GM19023 (cell line): ENCODE measurements at regions not wholly inside any gene's neighbourhood (a gene's known extent, or its start where the extent isn't known, plus 50 kb on each side); places are given as distances from the start of the nearest gene placed in this dataset.
"Not testable (repeated sequence)": the region's sequence is repeated elsewhere in the genome, so short reads cannot be mapped to it uniquely, and the experiment has no call there.

Source experiments
- ATAC-seq: cut with Tn5 transposase; IDR thresholded peaks from one replicate; pipeline ENCODE4 v1.9.1; 2021; ENCODE audit warnings: mild to moderate bottlenecking, moderate library complexity; ENCODE audit not compliant: unreplicated experiment

GRCh38 chr3:157859541-157859940, 246.7 kb downstream of the SHOX2 start:
- ATAC-seq = no peak

DNA sequence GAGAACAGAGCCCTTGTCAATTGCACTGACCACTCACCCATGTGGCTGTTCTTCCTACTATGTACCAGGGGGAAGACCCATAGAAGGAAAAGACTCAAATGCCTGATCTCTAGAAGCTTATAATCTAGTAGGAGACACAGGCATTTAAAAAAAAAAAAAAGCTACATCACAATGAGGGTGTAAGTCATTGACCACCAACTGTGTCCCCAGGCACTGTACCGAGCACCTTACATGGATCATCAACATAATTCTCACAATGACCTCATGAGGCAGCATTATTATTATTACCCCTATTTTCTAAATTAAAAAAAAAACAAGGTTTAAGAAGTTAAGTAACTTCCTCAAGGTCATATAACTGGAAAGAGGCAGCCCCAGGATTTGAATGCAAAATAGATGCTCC, 247.4 kb downstream of the SHOX2 start:
- ATAC-seq = no peak

- no peak for ATAC-seq
Observed at GRCh38 chr3:157857440-157857839, 248.8 kb downstream of the SHOX2 start.

DNA sequence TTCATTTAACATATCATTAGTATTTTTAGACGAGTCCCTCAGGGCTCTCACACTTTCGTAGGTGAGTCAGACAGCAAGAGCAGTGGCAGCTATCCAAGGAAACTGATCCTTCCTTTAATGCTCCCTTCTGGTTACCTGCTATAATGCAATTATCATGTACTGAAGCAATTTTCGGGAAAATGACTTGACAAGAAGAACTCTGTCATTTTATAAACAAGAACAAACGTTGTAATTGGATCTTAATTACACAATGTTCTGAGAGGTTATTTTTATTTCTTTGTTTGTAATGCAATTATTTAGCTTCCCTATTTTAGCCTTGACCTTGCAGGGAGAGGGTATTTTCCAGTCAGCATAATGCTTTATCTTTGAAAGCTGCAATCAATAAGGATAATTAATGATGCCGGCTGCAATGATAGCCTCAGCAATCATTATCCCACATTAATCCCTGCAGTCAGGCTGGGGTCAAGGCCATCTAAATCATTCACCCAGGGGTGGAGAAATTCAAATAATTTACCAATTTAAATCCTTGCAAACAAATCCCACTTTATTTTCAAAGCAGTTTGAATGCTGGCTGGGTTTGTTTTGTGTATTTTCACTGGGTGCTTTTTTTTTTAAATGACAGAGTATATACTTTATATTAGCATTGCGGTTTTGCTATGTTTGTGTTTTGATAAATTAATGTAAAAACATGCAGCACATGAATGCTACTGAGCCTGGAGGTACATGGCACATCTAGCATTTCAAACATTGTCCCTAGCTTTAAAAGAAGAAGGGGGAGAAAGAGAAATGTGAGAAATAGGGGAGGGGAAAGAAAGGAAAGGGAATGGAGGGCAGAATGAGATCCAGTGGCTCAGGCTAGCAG, 249.9 kb downstream of the SHOX2 start:
- ATAC-seq = no peak

- not testable (repeated sequence) for ATAC-seq
Observed at GRCh38 chr3:157845839-157846238, 260.4 kb downstream of the SHOX2 start.

- ATAC-seq = no peak
Observed at GRCh38 chr3:157844800-157845565, 261.2 kb downstream of the SHOX2 start.

- no peak for ATAC-seq
Observed at GRCh38 chr3:157844216-157844615, 262.0 kb downstream of the SHOX2 start.

DNA sequence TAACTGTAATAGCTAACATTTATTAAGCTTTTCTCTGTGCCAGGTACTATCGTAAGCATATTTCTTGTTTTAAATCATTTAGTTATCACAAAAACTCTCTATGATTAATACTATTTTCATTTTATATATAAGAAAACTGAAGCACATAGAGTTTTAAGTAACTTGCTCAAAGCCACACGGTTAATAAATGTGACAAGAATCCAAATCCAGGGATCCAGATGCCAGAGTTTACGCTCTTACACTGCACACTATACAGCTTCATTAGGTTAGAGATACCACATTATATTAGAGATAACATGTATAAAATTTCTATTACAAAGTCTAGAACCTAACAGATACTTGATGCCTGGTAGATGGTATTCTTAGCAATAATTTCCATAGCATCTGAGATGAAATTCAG, 265.2 kb downstream of the SHOX2 start:
- ATAC-seq = no peak

- no peak for ATAC-seq
Observed at GRCh38 chr3:157840564-157840963, 265.7 kb downstream of the SHOX2 start.

DNA sequence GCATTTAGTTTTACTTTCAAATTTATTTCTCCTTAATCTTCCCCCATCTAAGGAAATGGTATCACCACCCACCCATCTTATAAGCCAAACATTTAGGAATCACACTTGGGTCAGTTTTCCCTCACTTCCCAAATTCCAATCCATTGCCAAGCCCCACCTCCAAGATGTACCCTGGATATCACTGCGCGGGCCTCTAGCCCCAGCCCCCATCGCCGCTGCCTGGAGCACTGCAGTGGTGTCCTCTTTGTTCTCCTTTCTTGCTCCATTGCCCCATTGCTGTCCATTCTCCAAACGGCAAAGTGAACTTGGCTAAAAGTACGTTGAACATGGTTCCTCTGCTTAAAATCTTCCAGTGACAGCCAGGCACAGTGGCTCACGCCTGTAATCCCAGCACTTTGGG, 267.8 kb downstream of the SHOX2 start:
- ATAC-seq = no peak

- no peak for ATAC-seq
Observed at GRCh38 chr3:157837336-157837735, 268.9 kb downstream of the SHOX2 start.

- no peak for ATAC-seq
Observed at GRCh38 chr3:157836022-157836421, 270.2 kb downstream of the SHOX2 start.

GRCh38 chr3:157832588-157832987, 273.6 kb downstream of the SHOX2 start:
- ATAC-seq = no peak

DNA sequence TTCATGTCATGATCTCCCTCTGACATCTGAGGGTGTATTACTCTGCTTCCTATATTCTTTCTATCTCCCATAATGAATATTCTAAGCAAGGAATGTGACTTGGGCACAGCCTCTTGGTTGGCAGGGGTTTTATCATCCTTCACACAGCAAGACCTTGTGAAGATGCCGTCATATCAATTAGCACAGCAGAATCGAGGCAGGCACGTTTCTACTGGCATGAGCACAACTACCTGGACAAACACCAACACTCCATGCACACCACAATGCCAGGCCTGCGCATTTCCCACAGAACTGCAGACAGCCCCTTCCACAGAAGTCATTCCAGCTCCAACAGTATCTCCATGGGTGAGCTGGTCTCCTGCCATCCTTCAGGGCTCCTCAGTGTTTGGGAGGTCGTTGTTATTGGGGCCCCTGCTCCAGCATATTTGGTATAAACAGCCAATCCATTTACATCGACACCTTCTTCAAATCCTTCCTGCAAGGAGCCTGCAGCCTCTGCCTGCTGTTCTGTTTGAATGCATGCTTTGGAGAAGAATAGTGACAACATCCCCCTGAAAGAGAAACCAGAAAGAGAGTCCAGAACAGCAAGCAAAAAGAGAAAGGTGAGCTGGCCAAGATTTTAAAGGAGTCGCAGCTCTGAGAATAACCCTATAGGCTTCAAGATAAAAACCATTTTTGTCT, 275.5 kb downstream of the SHOX2 start:
- ATAC-seq = no peak

DNA sequence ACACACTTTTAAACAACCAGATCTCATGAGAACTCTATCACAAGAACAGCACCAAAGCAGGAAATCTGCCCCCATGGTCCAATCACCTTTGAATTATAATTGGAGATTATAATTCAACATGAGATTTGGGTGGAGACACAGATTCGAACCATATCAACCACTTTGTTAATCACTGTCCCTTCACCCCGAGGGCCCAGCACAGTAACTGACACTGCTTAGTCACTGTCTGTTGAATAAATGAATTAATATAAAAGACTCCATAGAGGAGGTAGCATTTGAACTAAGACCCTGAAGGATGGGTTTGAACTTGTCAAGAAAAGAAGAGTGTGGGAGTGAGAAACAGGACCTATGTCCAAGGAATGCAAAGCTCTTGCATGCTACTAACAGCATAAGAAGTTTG, 276.4 kb downstream of the SHOX2 start:
- ATAC-seq = no peak

GRCh38 chr3:157824281-157824680, 281.9 kb downstream of the SHOX2 start:
- ATAC-seq = no peak

- ATAC-seq = no peak
Observed at GRCh38 chr3:157823050-157823449, 283.2 kb downstream of the SHOX2 start.

DNA sequence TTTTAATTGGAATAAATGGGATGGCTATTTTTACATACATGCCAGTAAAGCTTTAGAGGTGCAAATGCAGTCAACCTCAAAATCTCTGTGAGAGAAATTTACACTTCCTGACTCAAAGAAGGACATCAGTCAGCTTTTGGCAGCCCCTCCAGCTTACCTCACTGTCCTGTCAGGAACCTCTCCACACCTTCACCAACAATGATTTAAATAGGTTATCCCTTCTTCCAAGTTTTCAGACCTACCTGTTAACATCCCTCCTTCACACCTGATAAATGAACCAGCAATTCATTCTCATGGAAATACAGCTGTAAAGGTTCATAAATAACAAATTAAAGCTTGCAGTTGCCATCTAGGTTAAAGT, 286.1 kb downstream of the SHOX2 start:
- no peak for ATAC-seq

- ATAC-seq = no peak
Observed at GRCh38 chr3:157819270-157820156, 286.7 kb downstream of the SHOX2 start.

DNA sequence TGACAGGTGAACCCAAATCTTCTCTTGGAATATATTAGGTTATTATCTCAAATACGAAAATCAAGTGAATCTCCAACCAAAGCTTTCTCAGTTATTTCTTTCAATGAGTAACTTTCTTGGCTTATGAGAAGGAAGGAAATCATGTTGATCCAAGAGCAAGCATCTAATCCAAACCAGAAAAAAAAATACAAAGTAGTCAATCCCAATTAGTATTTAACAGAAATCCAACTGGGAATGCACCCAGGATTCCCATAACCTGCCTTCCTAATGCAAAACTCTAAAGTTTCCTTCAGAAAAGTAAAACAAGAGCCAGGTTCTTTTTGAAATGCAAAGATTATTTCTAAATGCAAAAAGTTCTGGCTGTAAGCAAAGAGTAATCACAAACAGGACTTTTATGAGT, 289.3 kb downstream of the SHOX2 start:
- ATAC-seq = no peak

DNA sequence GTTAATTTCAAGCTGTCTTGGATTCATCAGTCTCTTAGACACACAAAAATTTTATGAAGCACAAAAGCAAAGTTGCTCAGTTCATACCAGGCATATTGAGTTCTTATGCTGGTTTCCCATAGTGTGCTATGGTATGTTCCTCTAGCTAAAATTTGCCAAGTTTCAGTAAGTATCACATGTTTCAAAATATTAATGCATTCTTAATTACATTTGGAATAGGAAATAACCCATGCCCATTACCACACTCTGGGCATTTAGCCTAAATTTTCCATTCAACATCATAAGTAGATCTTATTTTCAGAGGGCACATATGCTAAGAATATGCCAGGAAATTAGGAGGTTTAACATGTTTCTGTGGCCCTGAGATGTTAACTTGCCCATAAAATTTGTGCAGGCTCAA, 289.9 kb downstream of the SHOX2 start:
- no peak for ATAC-seq
